CD4-positive, alpha-beta T cell treated with Interleukin-17A for 1 hour (primary cell): ENCODE measurements at regions not wholly inside any gene's neighbourhood (a gene's known extent, or its start where the extent isn't known, plus 50 kb on each side); places are given as distances from the start of the nearest gene placed in this dataset.

ENCODE experiments used
- DNase-seq: peaks from one replicate; pipeline ENCODE4 v3.0.0-alpha.2; 2020

DNA sequence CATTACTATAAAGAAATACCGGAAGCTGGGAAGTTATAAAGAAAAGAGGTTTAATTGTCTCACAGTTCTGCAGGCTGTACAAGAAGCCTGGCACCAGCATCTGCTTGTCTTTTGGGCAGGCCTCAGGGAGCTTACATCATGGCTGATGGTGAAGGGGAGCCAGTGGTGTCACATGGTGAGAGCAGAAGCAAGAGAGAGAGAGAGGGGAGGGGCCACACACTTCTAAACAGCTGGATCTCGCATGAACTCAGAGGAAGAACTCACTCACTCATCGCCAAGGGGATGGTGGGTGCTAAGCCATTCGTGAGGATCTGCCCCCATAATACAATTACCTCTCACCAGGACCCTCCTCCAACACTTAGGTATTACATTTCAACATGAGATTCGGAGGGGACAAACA lies 51.8 kb upstream of the ANKRD34C start:
- no peak for DNase-seq

DNA sequence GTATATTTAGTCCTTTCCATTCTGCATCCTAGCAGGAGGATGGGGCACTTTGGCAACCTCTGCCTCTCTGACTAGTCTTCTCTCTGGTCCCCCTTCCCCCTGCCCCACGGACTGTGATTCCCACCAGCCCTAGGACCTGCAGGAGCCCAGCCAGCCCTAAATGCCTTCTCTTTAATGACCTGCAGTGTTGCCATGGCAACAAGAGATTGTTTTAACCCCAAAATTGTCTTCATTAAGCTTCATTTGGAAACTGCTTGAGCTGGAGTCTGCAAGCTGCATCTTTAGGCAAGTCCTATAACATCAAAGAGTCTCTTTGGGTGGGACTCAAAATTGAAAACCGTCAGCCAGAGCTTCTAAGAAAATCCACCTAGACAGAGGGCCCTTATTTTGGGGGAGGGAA lies 59.7 kb upstream of the ANKRD34C start:
- DNase-seq: no peak

DNA sequence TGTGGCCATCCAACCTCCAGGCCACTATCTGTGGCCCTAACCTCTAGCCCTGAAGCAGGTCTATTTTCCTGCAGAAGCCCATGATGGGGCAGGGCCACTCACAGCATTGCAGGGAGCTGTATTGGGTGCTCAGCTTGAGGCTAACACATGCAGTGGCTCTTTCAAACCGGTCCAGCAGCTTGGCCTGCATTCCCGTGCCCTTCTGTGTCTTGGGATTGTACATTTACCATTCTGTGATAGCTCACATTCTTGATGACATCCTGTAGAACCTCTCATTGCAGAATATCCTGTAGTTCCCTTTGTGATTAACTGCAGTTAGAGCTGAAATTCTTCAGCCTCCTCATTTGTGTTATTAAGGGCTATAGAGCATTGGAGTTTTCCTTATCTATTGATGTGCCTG lies 60.8 kb upstream of the ANKRD34C start:
- DNase-seq: no peak

DNA sequence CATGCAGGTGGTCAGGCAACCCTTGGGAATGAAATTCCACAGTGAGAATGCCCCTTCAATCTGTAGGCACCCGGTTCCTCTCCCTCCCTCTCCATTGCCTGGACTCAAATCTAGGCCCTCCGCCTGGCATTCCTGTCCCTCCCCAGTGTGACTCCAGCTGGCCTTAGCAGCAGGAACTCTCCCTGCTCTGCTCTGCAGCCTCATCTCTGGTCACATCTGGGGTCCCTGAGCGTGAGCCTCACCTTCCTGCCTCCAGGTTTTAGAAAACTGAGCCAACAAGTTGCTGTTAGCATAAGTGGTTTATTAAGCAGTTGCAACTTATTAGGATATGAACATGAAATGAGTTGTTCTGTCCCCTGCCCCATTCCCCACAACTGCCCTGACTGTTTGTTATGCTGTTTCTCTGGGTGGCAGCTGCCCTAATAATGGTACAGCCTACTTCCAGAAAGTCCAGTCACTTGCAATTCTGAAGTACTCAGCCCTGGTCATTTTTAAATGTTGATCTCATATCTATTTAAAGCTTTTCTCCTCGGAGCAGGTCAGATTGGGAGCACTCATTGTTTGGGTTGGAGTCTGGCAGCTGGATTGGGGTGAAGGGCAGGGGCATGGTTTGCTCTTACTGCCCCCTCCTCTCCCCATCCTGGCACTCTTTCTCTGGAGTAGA lies 63.0 kb upstream of the ANKRD34C start:
- no peak for DNase-seq

DNA sequence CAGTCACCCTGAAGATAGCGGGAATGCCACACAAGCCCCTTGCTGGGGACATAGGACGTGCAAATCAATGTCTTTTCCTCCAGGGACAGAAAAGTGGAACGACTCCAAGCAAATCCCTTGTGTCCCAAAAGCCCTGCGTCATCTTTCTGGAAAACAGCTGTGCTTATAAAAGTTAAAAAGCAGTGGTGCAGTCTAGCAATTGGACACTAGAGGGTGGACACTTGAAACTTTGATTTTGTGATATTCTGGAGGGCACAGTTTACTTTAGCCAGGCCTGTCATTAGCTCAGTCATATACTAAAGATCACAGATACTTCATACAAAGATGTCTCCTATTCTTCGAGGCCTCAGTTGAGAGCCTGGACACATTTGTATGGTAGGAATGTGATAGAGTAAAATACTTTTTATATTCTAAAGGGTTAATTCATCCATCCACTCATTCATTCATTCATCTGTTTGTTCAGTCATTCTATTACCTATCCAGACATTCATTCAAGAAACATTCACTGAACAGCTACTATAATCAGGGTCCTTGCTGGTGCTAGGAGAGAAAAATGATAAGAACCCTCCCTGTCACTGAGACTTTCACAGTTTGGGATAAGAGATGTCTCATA lies 63.8 kb upstream of the ANKRD34C start:
- DNase-seq: no peak

DNA sequence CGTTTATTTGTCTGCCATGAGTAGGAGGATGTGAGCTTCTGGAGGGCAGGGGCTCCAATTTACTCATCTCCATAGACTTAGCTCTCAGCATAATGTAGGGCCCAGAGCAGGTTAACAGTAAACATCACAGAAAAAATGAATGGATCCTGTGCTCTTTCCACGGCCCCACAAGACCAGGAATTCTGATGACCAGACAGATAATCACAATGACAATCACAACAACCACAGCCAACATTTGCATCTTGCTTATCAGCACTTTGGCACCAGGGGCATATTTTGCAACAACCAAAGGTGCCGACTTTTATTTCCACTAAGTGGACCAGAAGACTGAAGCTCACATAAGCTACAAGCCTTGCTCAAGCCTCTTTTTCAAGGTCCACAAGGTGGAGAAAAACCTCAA lies 68.9 kb upstream of the ANKRD34C start:
- DNase-seq: no peak

DNA sequence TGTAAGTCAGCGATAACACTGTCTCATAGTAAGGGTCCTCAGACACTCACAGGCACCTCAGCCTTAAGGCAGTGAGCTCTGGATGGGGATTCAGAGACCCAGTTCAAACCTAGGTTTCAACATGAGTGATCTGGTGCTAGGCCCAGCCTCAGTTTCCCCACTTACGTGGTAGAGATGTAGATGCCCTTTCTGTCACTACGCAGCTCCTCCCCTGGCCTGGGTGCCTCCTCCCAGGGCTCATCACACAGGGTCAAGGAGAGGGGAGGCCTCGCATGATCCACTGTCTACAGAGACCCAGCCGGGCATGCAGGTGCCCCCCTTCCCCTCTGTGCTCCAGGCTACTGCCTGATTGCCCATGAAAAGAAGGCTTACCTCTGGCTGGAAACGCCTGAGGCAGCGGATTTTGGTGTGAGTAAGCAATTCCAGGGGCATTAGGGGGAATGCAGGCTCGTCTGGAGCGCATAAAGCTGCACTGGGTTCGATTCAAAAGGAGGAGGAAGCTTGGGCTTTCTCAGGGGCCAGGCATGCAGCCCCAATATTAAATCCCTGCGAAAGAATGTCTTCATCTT lies 69.8 kb upstream of the ANKRD34C start:
- DNase-seq: no peak

DNA sequence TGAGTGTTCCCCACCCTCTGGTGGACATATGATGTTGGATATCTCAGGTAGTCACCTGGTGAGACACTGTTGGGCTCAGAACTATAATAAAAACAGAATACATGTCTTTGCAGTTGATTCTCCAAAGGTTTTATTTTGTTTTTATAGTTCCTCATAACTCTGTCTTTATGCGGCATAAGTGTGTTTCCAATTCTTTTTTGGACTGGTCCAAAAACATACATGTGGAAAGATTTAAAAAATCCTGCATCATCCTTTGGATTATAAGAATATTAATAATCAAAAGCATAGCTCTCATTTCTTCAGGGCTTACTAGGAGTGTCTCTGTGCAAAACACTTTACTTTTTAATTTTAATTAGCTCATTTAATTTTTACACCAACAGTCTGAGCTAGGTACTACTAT lies 71.0 kb upstream of the ANKRD34C start:
- no peak for DNase-seq

DNA sequence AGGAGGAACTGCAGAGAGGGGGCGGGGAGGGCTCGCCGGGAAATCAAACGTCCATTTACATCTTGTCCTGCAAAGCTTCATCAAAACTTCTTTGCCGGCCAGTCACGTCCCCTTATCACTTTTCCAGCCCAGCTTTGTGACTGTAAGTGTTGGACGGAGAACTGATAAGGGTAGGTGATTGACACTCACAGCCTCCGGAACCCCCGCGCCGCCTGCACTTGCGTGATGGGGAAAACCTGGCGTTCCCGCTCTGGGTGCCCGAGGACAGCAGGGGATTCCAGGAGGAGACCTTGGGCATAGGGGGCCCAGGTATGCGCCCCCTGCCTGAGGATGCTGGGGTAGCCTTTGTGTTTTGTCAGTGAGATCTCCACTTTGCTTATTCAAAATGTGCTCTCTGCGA lies 72.8 kb upstream of the ANKRD34C start:
- DNase-seq: no peak

DNA sequence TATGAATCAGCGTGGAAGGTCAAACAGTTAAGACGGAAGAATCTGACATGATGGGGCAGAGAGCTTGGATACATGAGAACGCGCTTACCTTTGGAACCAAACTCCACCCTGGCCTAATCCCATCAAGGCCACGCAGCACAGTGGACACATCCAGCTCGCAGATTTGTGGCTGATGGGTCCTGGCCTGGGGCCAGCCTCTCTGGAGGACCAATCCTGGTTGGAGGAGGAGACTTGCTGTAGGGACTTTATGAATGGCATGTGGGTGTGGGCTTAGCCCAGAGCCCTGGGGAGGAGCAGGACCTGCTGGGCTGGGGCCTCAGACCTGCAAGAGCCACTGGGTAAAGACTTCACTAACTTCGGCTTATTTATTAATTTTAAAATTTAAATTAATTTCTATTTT lies 73.4 kb upstream of the ANKRD34C start:
- no peak for DNase-seq

DNA sequence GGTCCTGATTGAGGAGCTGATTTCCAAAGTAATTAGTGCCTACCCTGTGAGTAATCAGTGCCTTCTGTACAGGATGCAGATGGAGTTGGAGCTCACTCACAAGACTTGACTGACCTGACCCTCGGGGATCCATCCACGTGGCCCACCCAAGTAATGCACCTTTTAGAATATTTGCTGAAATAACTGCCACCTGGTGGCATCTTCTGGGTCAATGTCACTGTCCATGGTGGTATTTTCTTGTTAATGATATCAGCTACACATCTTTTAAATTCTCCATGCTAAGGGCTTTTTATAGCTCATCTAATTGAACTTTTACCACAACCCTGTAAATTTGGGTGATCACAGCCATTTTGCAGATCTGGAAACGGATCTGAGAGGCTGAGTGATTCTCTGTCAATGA lies 74.3 kb upstream of the ANKRD34C start:
- DNase-seq: no peak

DNA sequence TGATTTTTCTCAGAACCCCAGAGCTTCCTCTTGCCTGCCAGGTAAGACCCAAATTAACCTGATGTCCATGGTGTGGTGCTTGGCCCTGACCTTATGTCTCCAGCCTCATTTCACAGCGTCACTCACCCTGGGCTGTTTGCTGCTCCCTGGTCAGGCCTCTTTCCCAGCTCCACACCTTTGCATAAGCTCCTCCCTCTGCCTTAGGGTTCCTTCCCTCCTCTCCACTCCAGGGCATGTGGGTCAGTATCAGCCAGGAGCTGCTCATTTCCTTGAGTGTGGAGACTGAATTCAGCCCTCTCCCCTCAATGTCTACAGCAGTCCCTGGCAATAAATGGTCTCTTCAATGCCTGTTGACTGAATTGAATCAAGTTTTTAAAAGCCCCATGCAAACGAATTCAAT lies 75.6 kb upstream of the ANKRD34C start:
- DNase-seq: no peak

DNA sequence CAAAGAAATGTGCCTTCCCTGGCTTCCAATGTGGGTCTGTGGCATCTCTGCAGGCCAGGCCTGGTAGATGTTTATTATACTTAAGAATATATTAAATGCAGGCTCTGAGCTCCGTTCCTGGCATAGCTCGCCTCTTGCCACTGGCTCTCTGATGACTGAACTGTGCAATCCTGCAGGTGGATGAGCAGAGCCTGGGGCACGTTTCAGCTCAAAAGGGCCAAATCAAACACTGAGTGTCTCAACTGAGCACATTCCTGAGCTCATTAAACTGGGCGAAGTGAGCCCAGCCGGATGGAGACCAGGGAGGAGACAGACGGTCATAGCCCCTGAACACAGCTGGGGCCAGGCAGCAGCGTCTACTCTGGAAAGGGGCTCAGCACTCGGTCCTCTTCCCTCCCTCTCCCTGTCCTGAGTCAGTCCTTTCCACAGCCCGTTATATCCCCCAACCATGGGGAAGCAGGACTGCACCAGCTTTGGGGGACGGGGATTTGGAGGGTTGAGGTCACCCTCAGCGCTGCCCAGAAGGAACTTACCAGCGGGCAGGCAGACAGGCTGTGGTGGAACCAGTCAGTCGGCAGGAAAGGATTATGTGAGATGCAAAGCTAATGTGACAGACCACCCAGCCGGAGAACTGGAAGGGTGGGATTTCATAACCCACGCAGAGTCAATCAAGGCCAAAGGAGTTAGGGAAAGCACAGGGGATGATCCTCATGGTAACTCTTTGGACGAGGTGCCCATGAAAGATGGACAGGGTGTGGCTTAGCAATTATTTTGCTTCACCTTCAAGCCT lies 77.4 kb upstream of the ANKRD34C start:
- no peak for DNase-seq

DNA sequence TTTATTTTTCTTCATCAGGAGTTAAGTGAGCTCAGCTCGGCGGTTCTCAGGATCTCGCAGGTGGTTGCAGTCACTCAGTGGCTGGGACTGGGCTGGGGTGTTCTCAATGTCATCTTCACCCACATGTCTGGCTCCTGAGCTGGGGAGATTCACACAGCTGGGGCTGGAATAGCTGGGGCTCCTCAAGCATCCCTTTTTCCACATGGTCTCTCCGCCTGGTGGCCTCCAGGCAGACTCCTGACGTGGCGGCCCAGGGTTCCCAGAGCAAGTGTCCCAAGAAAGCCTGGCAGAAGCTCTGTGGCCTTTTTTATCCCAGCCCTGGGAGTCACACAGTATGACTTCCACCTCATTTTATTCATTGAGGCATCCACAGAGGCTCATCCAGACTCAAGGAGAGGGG lies 84.1 kb upstream of the ANKRD34C start:
- no peak for DNase-seq

DNA sequence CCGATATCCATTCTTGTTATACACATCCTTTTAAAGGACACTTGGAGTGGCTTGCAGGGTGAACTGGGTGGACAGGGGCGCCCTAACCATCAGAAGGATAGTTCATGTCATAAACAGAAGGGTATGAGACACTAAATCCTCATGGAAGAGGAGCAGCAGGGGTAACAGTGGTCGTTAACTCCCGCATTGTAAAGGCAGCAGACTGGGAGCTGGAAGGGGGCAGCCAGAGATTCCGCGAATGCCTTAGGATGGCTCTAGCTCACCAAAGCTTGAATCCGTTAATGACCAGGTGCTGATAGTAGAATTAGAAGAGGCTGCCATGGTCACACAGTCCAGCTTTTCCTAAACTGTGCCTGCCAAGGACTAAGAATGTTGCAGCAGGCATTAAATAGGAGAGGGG lies 85.2 kb upstream of the ANKRD34C start:
- no peak for DNase-seq

DNA sequence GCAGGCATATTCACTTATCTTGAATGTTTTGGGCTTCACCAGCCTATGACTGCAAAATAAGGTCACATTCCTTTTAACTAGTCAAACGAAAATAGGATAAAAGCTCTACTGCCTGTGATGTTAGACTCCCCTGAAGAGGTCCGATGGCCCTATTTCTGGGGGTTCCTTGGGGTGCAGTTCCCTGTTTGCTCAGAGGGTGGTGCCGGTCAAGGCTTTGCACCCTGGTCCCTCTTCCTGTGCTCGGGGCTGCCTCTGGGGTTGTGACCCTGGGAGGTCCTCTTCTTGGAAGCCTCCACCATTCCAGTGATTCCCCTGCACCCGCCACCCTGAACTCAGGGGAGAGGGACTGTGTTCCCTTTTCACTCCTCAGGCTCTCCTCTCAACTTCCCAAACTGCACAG lies 86.7 kb upstream of the ANKRD34C start:
- DNase-seq: no peak

DNA sequence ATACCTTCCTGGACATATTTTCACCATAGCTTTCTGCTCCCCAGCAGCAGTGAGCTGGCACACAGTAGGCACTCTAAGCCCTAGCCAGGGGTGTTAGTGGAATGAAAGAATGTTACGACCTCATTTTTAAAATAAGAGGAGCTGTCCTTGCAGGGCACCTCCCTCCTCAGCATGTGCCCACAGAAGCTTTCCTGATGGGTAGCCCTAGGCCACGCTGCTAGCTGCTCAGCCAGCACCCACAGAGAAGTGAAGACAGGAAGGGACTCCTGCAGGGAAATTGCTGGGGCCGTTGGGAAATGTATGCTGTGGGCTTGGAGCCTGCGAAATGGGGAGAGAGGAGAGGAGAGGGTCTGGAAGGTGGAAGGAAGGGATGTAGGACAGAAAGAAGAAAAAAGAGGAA lies 87.3 kb upstream of the ANKRD34C start:
- DNase-seq: no peak

DNA sequence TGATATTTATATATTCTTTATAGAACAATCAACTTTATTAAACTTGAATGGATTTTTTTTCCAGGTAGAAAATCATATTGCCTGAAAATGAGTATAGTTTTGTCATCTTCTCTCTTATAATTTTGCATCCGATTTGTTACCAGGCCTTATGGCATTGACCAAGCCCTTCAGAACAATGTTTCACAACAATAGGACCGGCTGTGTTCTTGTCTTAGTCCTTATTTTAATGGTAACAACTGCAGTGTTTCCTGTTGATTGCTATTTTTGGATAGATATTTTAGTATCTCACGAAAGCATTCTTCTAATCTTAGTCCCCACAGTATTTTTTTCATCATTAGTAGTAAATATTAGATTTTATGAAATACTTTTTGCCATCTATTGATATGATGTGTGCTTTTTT lies 88.1 kb upstream of the ANKRD34C start:
- DNase-seq: no peak

DNA sequence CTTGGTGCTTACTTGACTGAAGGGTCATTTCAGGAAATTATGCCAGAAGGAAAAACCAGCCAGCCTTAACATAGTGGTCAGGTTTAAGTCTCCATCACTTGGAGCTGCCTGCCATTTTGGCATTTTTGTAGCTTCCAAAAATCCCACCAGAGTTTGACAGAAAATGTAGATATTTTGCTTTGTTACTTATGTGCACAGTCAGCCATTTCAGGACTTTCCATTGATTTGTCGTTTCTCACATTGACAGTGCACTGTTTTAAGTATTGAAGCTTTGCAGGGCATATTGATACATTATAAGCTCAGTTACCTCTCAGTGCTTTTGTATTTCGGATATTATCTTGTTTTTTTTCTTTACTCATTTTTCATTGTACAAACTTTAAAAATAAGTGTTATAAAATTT lies 89.0 kb upstream of the ANKRD34C start:
- DNase-seq: no peak

DNA sequence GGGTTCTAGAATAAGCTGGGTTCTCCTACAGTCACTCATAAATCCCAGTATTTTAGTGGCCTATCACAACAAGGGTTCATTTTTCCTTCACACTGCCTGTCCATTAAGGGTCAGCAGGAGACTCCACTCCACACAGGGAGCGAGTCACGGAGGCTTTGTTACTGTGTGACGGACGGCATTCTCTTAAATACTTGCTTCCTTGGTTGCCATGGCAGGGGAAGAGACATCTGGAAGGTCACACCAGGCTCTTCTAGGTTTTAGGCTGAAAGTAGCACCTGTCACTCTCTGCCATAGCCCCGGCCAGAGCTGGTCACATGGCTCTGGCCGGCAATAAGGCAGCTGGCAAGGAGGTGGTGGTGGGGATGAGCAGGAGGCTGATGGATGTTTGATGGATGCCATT lies 89.4 kb upstream of the ANKRD34C start:
- DNase-seq: no peak

DNA sequence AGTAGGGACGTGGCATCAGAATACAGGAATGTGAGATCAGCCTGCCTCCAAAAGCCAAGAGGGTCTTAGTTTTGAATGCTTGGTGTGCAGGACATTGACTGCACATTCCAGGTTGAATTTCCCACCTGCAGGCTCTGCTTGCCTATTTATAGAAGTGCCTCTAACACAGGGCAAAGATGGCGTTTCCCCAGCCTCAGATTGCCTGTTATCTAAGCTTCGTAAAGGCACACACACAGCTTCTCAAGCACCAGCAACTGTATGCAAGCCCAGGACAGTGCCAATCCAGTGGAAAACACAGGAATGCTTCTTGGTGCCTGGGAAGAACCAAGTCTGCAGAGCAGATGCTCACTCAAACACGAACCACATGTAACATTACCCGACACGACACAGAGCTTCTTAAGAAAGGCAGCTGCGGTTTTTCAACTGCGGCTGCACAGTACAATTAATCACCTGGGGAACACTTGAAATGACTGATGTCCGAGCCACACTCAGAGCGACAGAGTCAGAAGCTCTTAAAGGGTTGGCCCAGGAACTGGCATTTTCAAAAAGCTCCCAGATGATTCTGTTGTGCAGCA lies 90.0 kb upstream of the ANKRD34C start:
- no peak for DNase-seq

DNA sequence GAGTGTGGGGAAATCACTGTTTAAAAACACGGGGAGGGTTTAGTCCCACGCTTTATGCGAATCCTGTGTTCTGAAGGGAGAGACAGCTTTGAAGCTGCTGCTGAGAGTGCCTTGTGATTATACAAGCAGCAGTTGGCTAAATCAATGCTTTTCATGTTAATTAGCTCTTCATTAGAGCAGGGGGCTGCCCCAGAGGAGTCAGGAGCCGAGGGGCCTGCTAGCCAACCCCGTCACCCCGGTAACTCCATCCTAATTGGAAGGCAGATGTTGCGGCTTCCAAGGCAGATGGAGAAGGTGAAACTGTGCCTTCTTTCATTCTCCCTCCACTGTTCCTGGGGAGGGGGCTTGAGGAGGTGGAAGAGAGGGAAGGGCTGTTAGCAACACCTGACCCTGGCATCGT lies 92.4 kb upstream of the ANKRD34C start:
- DNase-seq: no peak

DNA sequence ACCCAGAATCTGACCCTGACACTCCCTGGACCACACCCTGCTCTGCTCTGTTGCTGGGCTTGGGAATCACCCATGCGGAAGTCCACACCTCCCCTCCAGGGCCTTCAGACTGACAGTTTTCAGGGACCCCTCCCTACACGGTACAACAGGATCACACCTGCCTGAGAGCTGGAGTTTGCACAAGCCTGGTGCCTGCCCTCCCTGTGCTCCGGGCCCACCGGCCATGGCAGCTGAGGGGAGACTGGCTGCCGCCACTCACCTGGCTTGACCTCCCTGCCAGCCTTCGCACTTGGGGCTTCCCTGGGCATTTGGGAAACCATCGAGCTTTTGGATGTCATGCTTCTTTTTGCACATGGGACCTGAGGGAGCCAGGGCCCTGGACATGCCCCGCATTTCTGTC lies 95.9 kb upstream of the ANKRD34C start:
- DNase-seq: no peak

DNA sequence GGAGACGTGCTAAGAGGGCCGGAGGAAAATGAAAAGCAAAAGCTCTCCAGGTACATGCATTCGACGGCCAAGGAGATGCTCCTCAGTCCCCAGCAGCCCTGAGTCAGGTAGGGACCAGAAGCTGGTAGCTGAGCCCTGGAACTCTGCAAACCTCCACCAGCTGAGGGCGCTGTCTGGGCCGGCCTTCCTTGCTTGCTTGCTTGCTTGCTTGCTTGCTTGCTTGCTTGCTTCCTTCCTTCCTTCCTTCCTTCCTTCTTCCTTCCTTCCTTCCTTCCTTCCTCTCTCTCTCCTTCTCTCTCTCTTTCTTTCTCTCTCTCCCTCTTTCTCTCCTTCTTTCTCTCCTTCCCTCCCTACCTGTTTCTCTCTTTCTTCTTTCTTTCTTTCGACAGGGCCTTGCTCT lies 94.6 kb upstream of the RASGRF1 start:
- DNase-seq: no peak
